HG03039 (cell line): ENCODE measurements at regions not wholly inside any gene's neighbourhood (a gene's known extent, or its start where the extent isn't known, plus 50 kb on each side); places are given as distances from the start of the nearest gene placed in this dataset.
A peak's percentile ranks its signal among the peaks of the same experiment; 100 is the strongest.
"Not testable (repeated sequence)": the region's sequence is repeated elsewhere in the genome, so short reads cannot be mapped to it uniquely, and the experiment has no call there.

Experiments used
- ATAC-seq: cut with Tn5 transposase; IDR thresholded peaks from one replicate; pipeline ENCODE4 v1.9.1; 2021; ENCODE audit warnings: mild to moderate bottlenecking, moderate library complexity; ENCODE audit not compliant: unreplicated experiment

GRCh38 chr1:144031550-144031949, 59.8 kb upstream of the FAM72C start:
- not testable (repeated sequence) for ATAC-seq

- peak; percentile 80 for ATAC-seq
Observed at GRCh38 chr1:144026022-144026421, 54.2 kb upstream of the FAM72C start.

- not testable (repeated sequence) for ATAC-seq
Observed at GRCh38 chr1:144021690-144022384, 50.1 kb upstream of the FAM72C start.
